Osteocyte (in vitro differentiated cells): ENCODE measurements at regions not wholly inside any gene's neighbourhood (a gene's known extent, or its start where the extent isn't known, plus 50 kb on each side); places are given as distances from the start of the nearest gene placed in this dataset.

ENCODE experiments used
- DNase-seq: peaks from one replicate; pipeline ENCODE4 v3.0.0; 2021; ENCODE audit warnings: mixed read lengths; ENCODE audit not compliant: unreplicated experiment; ENCODE audit errors: extremely low spot score
- H3K27ac Mint-ChIP-seq: one replicate; pipeline ENCODE4 v1.8.0; 2021; ENCODE audit warnings: mild to moderate bottlenecking, mixed read lengths; ENCODE audit not compliant: unreplicated experiment
- H3K27me3 Mint-ChIP-seq: one replicate; pipeline ENCODE4 v1.8.0; 2021; ENCODE audit warnings: mixed read lengths; ENCODE audit not compliant: unreplicated experiment
- H3K36me3 Mint-ChIP-seq: one replicate; pipeline ENCODE4 v1.8.0; 2021; ENCODE audit warnings: mixed read lengths; ENCODE audit not compliant: unreplicated experiment
- H3K4me1 Mint-ChIP-seq: one replicate; pipeline ENCODE4 v1.8.0; 2021; ENCODE audit warnings: mixed read lengths; ENCODE audit not compliant: unreplicated experiment
- H3K4me3 Mint-ChIP-seq: one replicate; pipeline ENCODE4 v1.8.0; 2021; ENCODE audit warnings: mild to moderate bottlenecking, moderate library complexity, mixed read lengths; ENCODE audit not compliant: unreplicated experiment
- H3K9me3 Mint-ChIP-seq: one replicate; pipeline ENCODE4 v1.8.0; 2021; ENCODE audit warnings: mixed read lengths; ENCODE audit not compliant: unreplicated experiment
- TF ChIP-seq, protein P1 (sequence below): fragments of 200-600 bp; sonication (generic); IDR thresholded peaks from 2 replicates; pipeline ENCODE4 v1.5.0; 2021; ENCODE audit warnings: antibody characterized with exemption, mild to moderate bottlenecking, moderate library complexity

DNA sequence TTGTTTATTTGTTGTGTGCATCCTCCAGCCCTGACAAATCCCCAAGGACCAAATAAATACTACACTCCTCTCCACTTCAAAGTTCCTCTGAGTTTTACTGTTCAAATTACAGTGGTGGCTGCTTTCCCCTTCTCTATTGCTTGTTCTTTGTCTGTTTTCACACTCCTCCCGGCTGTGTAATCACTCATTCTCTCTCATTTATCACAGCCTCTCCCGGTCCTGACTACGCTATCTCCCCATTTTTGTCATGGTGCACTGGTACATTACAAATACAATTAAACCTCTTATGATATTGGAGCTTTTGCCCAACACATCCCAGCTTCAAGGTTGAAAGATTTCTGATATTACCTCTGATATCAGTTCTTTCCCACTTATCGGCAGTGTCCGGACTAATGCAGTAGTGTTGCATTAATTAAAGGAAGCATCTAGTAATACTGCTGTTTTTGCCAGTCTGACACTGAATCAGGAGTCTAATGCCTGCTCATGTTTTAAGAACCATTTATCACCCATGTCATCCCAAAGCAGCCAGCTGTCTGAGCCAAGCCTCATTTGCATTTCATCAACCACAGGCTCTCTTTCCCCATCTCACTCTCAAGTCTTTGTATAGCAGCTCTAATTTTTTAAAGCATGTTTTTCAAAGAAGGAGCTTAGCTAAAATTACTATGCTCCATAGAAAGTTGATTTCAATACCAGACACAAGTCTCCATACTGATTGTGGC, 740.5 kb downstream of the ROBO2 start:
- Mint-ChIP-seq H3K4me3 (no peak overlapping the region), H3K27ac (no peak overlapping the region), H3K4me1 (no peaks in the 10 kb centered on the region), H3K36me3 (no peaks in the 10 kb centered on the region), H3K9me3 (peaks cover 5% of the 10 kb centered on the region), H3K27me3 (no peaks in the 10 kb centered on the region)
- DNase-seq: no peak
- TF ChIP-seq, protein P1, sequence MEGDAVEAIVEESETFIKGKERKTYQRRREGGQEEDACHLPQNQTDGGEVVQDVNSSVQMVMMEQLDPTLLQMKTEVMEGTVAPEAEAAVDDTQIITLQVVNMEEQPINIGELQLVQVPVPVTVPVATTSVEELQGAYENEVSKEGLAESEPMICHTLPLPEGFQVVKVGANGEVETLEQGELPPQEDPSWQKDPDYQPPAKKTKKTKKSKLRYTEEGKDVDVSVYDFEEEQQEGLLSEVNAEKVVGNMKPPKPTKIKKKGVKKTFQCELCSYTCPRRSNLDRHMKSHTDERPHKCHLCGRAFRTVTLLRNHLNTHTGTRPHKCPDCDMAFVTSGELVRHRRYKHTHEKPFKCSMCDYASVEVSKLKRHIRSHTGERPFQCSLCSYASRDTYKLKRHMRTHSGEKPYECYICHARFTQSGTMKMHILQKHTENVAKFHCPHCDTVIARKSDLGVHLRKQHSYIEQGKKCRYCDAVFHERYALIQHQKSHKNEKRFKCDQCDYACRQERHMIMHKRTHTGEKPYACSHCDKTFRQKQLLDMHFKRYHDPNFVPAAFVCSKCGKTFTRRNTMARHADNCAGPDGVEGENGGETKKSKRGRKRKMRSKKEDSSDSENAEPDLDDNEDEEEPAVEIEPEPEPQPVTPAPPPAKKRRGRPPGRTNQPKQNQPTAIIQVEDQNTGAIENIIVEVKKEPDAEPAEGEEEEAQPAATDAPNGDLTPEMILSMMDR: no peak

DNA sequence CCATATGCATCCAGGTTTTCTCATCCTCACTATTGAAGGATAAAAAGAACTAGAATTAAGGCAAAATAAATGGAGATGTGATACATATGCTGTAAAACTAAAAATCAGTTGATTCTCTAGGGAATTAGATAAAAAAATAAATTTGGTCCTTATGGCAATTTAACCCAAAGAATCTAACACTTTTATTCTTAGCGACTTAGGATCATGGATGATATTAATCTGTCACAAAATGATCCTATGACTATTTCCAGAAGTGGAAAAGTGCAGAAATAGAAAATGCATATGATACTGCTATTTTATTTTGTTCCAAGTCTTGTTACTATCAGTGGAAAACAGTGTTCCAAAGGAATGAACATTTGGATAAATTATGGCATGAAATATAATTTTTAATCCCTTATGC, 746.3 kb downstream of the ROBO2 start:
- Mint-ChIP-seq H3K27ac (no peak overlapping the region), H3K9me3 (peaks cover 3% of the 10 kb centered on the region), H3K4me1 (no peaks in the 10 kb centered on the region), H3K27me3 (peaks cover 7% of the 10 kb centered on the region), H3K36me3 (no peaks in the 10 kb centered on the region), H3K4me3 (no peak overlapping the region)
- no peak for DNase-seq
- TF ChIP-seq, protein P1: no peak

DNA sequence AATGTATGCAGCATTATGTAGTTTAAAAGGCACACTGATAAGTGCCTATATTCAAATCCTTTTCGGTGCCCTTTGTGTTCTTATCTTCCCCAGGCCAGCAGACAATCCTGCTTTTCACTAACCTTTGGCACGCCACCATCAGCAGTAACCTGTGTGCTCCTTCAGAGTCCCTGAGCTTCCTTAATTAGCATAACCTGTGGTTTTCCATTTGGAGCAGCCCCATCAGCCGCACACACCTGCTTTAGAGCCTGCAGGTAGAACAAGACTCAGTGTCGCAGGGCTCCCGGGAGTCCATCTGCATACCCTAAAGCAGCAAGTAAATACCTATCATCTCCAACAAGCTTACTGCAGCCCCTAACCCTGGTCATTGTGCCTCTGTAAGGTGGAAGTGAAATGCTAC, 755.1 kb downstream of the ROBO2 start:
- no peaks in the 10 kb centered on the region for H3K4me1 Mint-ChIP-seq
- TF ChIP-seq, protein P1: no peak
- no peaks in the 10 kb centered on the region for H3K36me3 Mint-ChIP-seq
- no peak overlapping the region for H3K4me3 Mint-ChIP-seq
- DNase-seq: no peak
- H3K27ac Mint-ChIP-seq: no peak overlapping the region
- no peaks in the 10 kb centered on the region for H3K9me3 Mint-ChIP-seq
- H3K27me3 Mint-ChIP-seq: peaks cover 6% of the 10 kb centered on the region

DNA sequence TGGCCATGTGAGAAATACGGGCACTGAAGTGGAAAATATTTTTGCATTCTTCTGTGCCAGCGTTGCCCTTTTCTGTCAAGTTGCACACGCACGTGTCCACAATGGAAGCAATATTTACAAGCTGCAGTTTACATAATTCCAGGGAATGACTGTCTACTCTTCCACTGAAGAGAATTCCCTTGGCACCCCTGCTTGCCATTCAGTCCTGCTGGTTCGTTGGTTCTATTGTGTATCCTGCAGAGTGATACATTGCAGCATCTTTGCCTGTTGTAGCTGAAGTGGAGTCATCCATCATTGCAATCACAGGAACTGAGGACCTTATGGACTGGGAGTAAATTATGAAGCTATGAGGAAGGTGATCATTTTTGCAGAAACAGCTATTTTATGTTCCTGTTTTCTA, 759.4 kb downstream of the ROBO2 start:
- Mint-ChIP-seq H3K36me3 (no peaks in the 10 kb centered on the region), H3K27me3 (peaks cover 2% of the 10 kb centered on the region), H3K4me1 (no peaks in the 10 kb centered on the region), H3K4me3 (no peak overlapping the region), H3K27ac (no peak overlapping the region), H3K9me3 (no peaks in the 10 kb centered on the region)
- DNase-seq: no peak
- TF ChIP-seq, protein P1: no peak

DNA sequence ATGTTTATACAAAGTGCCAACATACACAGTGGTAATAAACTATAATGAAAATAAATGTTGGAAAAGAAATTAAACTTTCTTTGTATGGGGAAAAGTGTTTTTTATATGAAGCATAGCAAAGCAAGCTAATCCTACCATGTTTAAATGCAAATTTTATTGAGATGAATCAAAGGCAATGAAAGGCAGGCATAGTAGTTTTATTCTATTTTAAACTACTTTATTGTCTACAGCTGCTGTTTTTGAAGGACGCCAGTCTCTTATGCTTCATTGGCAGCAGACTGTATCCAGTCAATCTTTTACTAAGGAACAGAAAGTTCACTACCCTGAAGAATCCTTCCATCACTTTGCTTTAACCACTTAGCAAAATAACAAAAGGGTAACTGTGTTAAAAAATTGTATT, 761.0 kb downstream of the ROBO2 start:
- H3K9me3 Mint-ChIP-seq: no peaks in the 10 kb centered on the region
- no peak overlapping the region for H3K4me3 Mint-ChIP-seq
- no peak overlapping the region for H3K27ac Mint-ChIP-seq
- no peaks in the 10 kb centered on the region for H3K4me1 Mint-ChIP-seq
- no peak for DNase-seq
- TF ChIP-seq, protein P1: no peak
- peaks cover 2% of the 10 kb centered on the region for H3K27me3 Mint-ChIP-seq
- no peaks in the 10 kb centered on the region for H3K36me3 Mint-ChIP-seq
